GM12878 (cell line): ENCODE measurements at regions not wholly inside any gene's neighbourhood (a gene's known extent, or its start where the extent isn't known, plus 50 kb on each side); places are given as distances from the start of the nearest gene placed in this dataset.

ENCODE experiments used
- ATAC-seq: fragments of 200-7000 bp; cut with Tn5 transposase; 3 replicates; pipeline ENCODE4 v1.9.1; 2020; ENCODE audit warnings: mild to moderate bottlenecking, moderate library complexity
- BruUV-seq: library from RNA; stranded (reverse); fragments of 400-500 nt; replicated peaks from 2 replicates; lab custom pipeline; 2021; lab: Mats Ljungman, UMichigan
- CTCF ChIA-PET: fragments of 300-600 bp; sonication (Branson Sonifier 250); formaldehyde crosslinking; extraction: SDS; loops from one replicate; lab custom pipeline; 2021; ENCODE audit warnings: inconsistent platforms; lab: Yijun Ruan, JAX
- POLR2A ChIA-PET: fragments of 350-600 bp; formaldehyde crosslinking; extraction: SDS; loops from one replicate; lab custom pipeline; 2021; ENCODE audit warnings: inconsistent platforms; lab: Charles Lee
- RAD21 ChIA-PET: fragments of 300-600 bp; sonication (Branson Sonifier 250); formaldehyde crosslinking; loops from one replicate; lab custom pipeline; 2023; ENCODE audit warnings: antibody characterized with exemption; ENCODE audit not compliant: unreplicated experiment; lab: Charles Lee
- SMC1A ChIA-PET: fragments of 300-600 bp; sonication (Branson Sonifier 250); formaldehyde crosslinking; loops from one replicate; lab custom pipeline; 2023; ENCODE audit not compliant: unreplicated experiment, uncharacterized antibody; lab: Charles Lee
- DNase-seq: peaks from one replicate; pipeline ENCODE4 v3.0.0-alpha.2; 2011; ENCODE audit warnings: low read depth, low spot score
- FAIRE-seq: peaks from 3 replicates; lab custom pipeline; 2011; peaks lifted over from hg19 to GRCh38; lab: Jason Lieb, UNC
- H2AFZ ChIP-seq: 2 replicates; pipeline ENCODE4 v1.6.0; 2011; ENCODE audit warnings: low read depth, low read length, control low read depth; ENCODE audit not compliant: control insufficient read depth
- H3K27ac ChIP-seq: 2 replicates; pipeline ENCODE4 v1.5.1; 2011; ENCODE audit warnings: control low read depth; ENCODE audit not compliant: control insufficient read depth, insufficient read depth
- H3K27me3 ChIP-seq, 2 experiments: replicated peaks in 1 of 2; 2 replicates each; pipeline versions ENCODE4 v1.6.0 to v1.6.1; 2011; ENCODE audit warnings: low read length in 1 of 2; ENCODE audit not compliant: control insufficient read depth in 2 of 2, insufficient read depth in 2 of 2
- H3K36me3 ChIP-seq, 2 experiments: 2 replicates each; pipeline ENCODE4 v1.5.1; 2011; ENCODE audit warnings: low read length in 1 of 2; ENCODE audit not compliant: control insufficient read depth in 2 of 2, insufficient read depth in 2 of 2
- H3K4me1 ChIP-seq: 2 replicates; pipeline ENCODE4 v1.6.1; 2011; ENCODE audit warnings: mild to moderate bottlenecking, low read length, moderate library complexity, mixed read lengths; ENCODE audit not compliant: control insufficient read depth, insufficient read depth
- H3K4me2 ChIP-seq: 2 replicates; pipeline ENCODE4 v1.6.0; 2011; ENCODE audit warnings: control low read depth; ENCODE audit not compliant: control insufficient read depth, insufficient read depth
- H3K4me3 ChIP-seq: fragments of 200-600 bp; sonication (generic); 2 replicates; pipeline ENCODE4 v1.5.1; 2016
- H3K79me2 ChIP-seq: 2 replicates; pipeline ENCODE4 v1.6.0; 2011; ENCODE audit warnings: low read length; ENCODE audit not compliant: control insufficient read depth, insufficient read depth
- H3K9ac ChIP-seq: 2 replicates; pipeline ENCODE4 v1.8.0; 2011; ENCODE audit warnings: low read length, control low read depth, mixed read lengths; ENCODE audit not compliant: control insufficient read depth, insufficient read depth
- H3K9me3 ChIP-seq: replicated peaks from 3 replicates; pipeline ENCODE4 v1.5.1; 2011; ENCODE audit warnings: mild to moderate bottlenecking, low read length; ENCODE audit not compliant: control insufficient read depth, insufficient read depth
- H4K20me1 ChIP-seq: 2 replicates; pipeline ENCODE4 v1.6.0; 2011; ENCODE audit not compliant: control insufficient read depth, insufficient read depth
- BMI1 ChIP-seq: fragments of 450-650 bp; IDR thresholded peaks from 2 replicates; pipeline ENCODE4 v1.6.1; 2016; ENCODE audit warnings: mild to moderate bottlenecking, moderate library complexity, borderline replicate concordance
- FOS ChIP-seq: IDR thresholded peaks from 3 replicates; pipeline ENCODE4 v1.6.1; 2011; ENCODE audit warnings: borderline replicate concordance; ENCODE audit not compliant: insufficient read length; ENCODE audit errors: extremely low read depth
- GATAD2B ChIP-seq: fragments of 450-650 bp; conservative IDR thresholded peaks from 2 replicates; pipeline ENCODE4 v1.6.1; 2017; ENCODE audit warnings: low read depth, mild to moderate bottlenecking, moderate library complexity
- NBN ChIP-seq: fragments of 450-650 bp; IDR thresholded peaks from 2 replicates; pipeline ENCODE4 v1.6.1; 2016
- POLR2A ChIP-seq: IDR thresholded peaks from 2 replicates; pipeline ENCODE4 v1.6.1; 2011; ENCODE audit warnings: low read depth, mild to moderate bottlenecking, low read length
- POU2F2 ChIP-seq: IDR thresholded peaks from 3 replicates; pipeline ENCODE4 v1.6.1; 2011; ENCODE audit warnings: low read depth, mild to moderate bottlenecking, low read length, borderline replicate concordance
- SMAD1 ChIP-seq: fragments of 450-650 bp; IDR thresholded peaks from 2 replicates; pipeline ENCODE4 v1.6.1; 2018; ENCODE audit warnings: mild to moderate bottlenecking, low read depth; ENCODE audit not compliant: partially characterized antibody
- SMC3 ChIP-seq: IDR thresholded peaks from 2 replicates; pipeline ENCODE4 v1.6.1; 2011; ENCODE audit warnings: low read length, improper control_type of control experiment, borderline replicate concordance
- STAT3 ChIP-seq: IDR thresholded peaks from 2 replicates; pipeline ENCODE4 v1.6.1; 2011; ENCODE audit warnings: low read depth, low read length, improper control_type of control experiment
- TARDBP ChIP-seq: IDR thresholded peaks from 2 replicates; pipeline ENCODE4 v1.6.1; 2016; ENCODE audit warnings: borderline replicate concordance
- ZBTB11 ChIP-seq: fragments of 450-650 bp; formaldehyde crosslinking; IDR thresholded peaks from 2 replicates; pipeline ENCODE4 v1.5.0; 2022; ENCODE audit warnings: mild to moderate bottlenecking, missing genetic modification characterization
- in situ Hi-C: fragments of 300-500 bp; cut with MboI; formaldehyde crosslinking; loops from 9 replicates; pipeline ENCODE4 v1.14.3; 2018; ENCODE audit warnings: mixed read lengths
- intact Hi-C: fragments of 100-400 bp; cut with micrococcal nuclease; formaldehyde crosslinking; loops from one replicate; pipeline ENCODE4 v1.14.2; 2022; ENCODE audit not compliant: unreplicated experiment
- TF ChIP-seq, protein P1 (sequence below): IDR thresholded peaks from 2 replicates; pipeline ENCODE4 v1.6.1; 2012; ENCODE audit warnings: improper control_type of control experiment, low read depth, low read length; ENCODE audit not compliant: insufficient replicate concordance

DNA sequence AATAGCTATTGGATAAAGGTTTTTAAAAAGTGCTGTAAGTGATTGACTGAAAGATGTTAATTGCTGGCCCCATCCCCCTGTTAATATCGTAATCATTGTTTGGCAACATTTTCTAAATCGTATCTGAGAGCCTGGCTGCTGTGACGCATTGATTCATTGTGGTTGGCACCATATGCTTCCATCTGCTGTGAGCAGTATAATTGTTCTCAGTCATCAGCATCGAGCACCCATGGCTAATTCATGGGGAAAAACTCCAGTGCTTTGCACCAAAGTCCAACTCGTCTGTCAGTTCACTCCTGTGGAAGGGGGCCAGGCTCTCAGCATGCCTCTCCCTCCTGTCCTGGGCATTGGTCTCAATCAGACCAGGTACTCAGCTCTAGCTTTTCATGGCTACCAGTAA is 205.2 kb downstream of the STK31 start (continued):
- TF ChIP-seq, protein P1, sequence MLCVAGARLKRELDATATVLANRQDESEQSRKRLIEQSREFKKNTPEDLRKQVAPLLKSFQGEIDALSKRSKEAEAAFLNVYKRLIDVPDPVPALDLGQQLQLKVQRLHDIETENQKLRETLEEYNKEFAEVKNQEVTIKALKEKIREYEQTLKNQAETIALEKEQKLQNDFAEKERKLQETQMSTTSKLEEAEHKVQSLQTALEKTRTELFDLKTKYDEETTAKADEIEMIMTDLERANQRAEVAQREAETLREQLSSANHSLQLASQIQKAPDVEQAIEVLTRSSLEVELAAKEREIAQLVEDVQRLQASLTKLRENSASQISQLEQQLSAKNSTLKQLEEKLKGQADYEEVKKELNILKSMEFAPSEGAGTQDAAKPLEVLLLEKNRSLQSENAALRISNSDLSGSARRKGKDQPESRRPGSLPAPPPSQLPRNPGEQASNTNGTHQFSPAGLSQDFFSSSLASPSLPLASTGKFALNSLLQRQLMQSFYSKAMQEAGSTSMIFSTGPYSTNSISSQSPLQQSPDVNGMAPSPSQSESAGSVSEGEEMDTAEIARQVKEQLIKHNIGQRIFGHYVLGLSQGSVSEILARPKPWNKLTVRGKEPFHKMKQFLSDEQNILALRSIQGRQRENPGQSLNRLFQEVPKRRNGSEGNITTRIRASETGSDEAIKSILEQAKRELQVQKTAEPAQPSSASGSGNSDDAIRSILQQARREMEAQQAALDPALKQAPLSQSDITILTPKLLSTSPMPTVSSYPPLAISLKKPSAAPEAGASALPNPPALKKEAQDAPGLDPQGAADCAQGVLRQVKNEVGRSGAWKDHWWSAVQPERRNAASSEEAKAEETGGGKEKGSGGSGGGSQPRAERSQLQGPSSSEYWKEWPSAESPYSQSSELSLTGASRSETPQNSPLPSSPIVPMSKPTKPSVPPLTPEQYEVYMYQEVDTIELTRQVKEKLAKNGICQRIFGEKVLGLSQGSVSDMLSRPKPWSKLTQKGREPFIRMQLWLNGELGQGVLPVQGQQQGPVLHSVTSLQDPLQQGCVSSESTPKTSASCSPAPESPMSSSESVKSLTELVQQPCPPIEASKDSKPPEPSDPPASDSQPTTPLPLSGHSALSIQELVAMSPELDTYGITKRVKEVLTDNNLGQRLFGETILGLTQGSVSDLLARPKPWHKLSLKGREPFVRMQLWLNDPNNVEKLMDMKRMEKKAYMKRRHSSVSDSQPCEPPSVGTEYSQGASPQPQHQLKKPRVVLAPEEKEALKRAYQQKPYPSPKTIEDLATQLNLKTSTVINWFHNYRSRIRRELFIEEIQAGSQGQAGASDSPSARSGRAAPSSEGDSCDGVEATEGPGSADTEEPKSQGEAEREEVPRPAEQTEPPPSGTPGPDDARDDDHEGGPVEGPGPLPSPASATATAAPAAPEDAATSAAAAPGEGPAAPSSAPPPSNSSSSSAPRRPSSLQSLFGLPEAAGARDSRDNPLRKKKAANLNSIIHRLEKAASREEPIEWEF, result no peak

DNA sequence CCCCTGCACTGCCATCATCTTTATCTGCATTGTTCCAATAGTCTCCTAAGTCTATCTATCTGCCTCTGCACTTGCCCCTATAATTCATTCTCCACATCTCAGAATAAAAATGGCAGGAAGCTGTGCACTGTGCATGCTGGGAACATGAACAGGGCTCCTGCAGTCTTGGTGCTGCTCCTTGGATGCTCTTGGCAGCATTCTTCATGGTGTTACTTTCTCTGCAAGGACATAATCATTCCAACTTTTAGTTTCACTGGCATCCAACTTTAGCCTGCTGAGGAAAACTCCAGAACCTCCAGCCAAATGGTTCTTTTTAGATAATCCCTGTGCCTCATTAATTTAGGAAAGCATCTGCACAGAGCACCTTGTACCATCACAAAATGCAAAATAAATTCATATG is 208.3 kb downstream of the STK31 start:
- POLR2A ChIA-PET, result no interaction called here
- no peaks in the 10 kb centered on the region for H3K9me3 ChIP-seq
- H3K9ac ChIP-seq, result no peak overlapping the region
- no peaks in the 10 kb centered on the region for H3K79me2 ChIP-seq
- CTCF ChIA-PET, result no interaction called here
- no peak overlapping the region for H2AFZ ChIP-seq
- H3K4me1 ChIP-seq, result no peaks in the 10 kb centered on the region
- DNase-seq (no peak), ATAC-seq (no peak), FAIRE-seq (no peak)
- in situ Hi-C loops (no loop called here), intact Hi-C loops (no loop called here)
- RAD21 ChIA-PET, result interaction anchor here (1.4 kb wide), 1 partner anchor 348 kb away, joined by 3 read pairs; no protein-coding TSS in a partner anchor
- H3K27me3 ChIP-seq, result no peaks in the 10 kb centered on the region
- no TSS peak for BruUV-seq
- no peak overlapping the region for H3K4me2 ChIP-seq
- no peaks in the 10 kb centered on the region for H3K36me3 ChIP-seq
- no peak overlapping the region for H3K4me3 ChIP-seq
- H4K20me1 ChIP-seq, result no peaks in the 10 kb centered on the region
- SMC1A ChIA-PET, result no interaction called here
- no peak overlapping the region for H3K27ac ChIP-seq
- TF ChIP-seq SMC3 (no peak), ZBTB11 (CRISPR knock-in tag) (no peak), FOS (no peak), POLR2A (no peak), STAT3 (no peak), BMI1 (no peak), NBN (no peak), SMAD1 (no peak), GATAD2B (no peak), TARDBP (no peak), POU2F2 (no peak)
